Heart left ventricle (tissue), 13 donors: ENCODE measurements at regions not wholly inside any gene's neighbourhood (a gene's known extent, or its start where the extent isn't known, plus 50 kb on each side); places are given as distances from the start of the nearest gene placed in this dataset.

Experiments used
- CTCF ChIP-seq, 12 donors: fragments of 200-600 bp; sonication (generic) in 4 of 12; IDR thresholded peaks; one replicate each; pipeline versions ENCODE4 v1.5.0 to v1.8.0; 2018 to 2022; ENCODE audit warnings: antibody characterized with exemption in 12 of 12, mild to moderate bottlenecking in 5 of 12
- POLR2A ChIP-seq, 2 donors: fragments of 450-650 bp; IDR thresholded peaks; one replicate each; pipeline ENCODE4 v1.6.1; 2017; ENCODE audit warnings: antibody characterized with exemption in 2 of 2, mild to moderate bottlenecking in 2 of 2, moderate library complexity in 2 of 2
- donor health status: ischemic (EF 13 %, LVEDD 7.1; RV severe dilation, severe dysfunction).
- donor health status: DM: no; HTN: yes; CAD: no.
- donor health status: DM: no; HTN: no; CAD: no.
- donor health status: ischemic (EF 25% LVEDD 6.9; RV normal size, moderate dysfunction).
- donor health status: ischemic (EF 25% LVEDD 5.7; RV mildly dilated, moderate dysfunction).
- donor health status: ischemic (EF 35%, LVEDD 5.7; RV mildly dilated, moderate dysfunction).
- donor health status: nonischemic (EF 11% LVEDD 7.7; RV severe dilation, severe dysfunction).
- donor health status: DM: yes; HTN: yes; CAD: no.
- donor health status: PGD.
- donor health status: ischemic (EF 29% LVEDD 5.4; RV normal size, mild dysfunction).
- donor health status: nonischemic (EF 23%, LVEDD 6.1; RV moderate dilation, normal function).

GRCh38 chr9:19624519-19624918 is 164.3 kb downstream of the SLC24A2 start:
- TF ChIP-seq CTCF (IDR thresholded peaks at IDR 0.05) (no peak), POLR2A (IDR thresholded peaks at IDR 0.05) (no peak)
